ENCODE measurements at regions not wholly inside any gene's neighbourhood (a gene's known extent, or its start where the extent isn't known, plus 50 kb on each side); places are given as distances from the start of the nearest gene placed in this dataset.

DNA sequence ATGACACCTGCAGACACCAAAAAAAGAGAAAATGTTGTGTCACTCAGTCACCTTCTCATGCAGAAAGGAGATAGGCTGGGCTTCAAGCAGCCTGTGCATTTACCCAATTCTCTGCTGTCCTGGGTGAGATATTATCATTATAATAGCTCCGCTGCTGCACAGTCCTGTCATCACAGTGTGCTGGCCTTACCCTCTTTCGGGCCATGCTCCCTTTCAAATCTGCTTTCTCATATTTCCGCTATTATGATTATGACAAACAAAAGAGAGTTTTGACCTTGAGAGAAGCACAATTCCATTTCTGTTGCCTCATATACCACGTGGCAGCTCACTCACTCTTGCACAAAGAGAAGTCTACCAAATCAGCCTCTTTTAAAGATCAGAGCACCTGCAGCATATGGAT, 1350.1 kb upstream of the ACO1 start (continued):
- TF ChIP-seq, protein P1, sequence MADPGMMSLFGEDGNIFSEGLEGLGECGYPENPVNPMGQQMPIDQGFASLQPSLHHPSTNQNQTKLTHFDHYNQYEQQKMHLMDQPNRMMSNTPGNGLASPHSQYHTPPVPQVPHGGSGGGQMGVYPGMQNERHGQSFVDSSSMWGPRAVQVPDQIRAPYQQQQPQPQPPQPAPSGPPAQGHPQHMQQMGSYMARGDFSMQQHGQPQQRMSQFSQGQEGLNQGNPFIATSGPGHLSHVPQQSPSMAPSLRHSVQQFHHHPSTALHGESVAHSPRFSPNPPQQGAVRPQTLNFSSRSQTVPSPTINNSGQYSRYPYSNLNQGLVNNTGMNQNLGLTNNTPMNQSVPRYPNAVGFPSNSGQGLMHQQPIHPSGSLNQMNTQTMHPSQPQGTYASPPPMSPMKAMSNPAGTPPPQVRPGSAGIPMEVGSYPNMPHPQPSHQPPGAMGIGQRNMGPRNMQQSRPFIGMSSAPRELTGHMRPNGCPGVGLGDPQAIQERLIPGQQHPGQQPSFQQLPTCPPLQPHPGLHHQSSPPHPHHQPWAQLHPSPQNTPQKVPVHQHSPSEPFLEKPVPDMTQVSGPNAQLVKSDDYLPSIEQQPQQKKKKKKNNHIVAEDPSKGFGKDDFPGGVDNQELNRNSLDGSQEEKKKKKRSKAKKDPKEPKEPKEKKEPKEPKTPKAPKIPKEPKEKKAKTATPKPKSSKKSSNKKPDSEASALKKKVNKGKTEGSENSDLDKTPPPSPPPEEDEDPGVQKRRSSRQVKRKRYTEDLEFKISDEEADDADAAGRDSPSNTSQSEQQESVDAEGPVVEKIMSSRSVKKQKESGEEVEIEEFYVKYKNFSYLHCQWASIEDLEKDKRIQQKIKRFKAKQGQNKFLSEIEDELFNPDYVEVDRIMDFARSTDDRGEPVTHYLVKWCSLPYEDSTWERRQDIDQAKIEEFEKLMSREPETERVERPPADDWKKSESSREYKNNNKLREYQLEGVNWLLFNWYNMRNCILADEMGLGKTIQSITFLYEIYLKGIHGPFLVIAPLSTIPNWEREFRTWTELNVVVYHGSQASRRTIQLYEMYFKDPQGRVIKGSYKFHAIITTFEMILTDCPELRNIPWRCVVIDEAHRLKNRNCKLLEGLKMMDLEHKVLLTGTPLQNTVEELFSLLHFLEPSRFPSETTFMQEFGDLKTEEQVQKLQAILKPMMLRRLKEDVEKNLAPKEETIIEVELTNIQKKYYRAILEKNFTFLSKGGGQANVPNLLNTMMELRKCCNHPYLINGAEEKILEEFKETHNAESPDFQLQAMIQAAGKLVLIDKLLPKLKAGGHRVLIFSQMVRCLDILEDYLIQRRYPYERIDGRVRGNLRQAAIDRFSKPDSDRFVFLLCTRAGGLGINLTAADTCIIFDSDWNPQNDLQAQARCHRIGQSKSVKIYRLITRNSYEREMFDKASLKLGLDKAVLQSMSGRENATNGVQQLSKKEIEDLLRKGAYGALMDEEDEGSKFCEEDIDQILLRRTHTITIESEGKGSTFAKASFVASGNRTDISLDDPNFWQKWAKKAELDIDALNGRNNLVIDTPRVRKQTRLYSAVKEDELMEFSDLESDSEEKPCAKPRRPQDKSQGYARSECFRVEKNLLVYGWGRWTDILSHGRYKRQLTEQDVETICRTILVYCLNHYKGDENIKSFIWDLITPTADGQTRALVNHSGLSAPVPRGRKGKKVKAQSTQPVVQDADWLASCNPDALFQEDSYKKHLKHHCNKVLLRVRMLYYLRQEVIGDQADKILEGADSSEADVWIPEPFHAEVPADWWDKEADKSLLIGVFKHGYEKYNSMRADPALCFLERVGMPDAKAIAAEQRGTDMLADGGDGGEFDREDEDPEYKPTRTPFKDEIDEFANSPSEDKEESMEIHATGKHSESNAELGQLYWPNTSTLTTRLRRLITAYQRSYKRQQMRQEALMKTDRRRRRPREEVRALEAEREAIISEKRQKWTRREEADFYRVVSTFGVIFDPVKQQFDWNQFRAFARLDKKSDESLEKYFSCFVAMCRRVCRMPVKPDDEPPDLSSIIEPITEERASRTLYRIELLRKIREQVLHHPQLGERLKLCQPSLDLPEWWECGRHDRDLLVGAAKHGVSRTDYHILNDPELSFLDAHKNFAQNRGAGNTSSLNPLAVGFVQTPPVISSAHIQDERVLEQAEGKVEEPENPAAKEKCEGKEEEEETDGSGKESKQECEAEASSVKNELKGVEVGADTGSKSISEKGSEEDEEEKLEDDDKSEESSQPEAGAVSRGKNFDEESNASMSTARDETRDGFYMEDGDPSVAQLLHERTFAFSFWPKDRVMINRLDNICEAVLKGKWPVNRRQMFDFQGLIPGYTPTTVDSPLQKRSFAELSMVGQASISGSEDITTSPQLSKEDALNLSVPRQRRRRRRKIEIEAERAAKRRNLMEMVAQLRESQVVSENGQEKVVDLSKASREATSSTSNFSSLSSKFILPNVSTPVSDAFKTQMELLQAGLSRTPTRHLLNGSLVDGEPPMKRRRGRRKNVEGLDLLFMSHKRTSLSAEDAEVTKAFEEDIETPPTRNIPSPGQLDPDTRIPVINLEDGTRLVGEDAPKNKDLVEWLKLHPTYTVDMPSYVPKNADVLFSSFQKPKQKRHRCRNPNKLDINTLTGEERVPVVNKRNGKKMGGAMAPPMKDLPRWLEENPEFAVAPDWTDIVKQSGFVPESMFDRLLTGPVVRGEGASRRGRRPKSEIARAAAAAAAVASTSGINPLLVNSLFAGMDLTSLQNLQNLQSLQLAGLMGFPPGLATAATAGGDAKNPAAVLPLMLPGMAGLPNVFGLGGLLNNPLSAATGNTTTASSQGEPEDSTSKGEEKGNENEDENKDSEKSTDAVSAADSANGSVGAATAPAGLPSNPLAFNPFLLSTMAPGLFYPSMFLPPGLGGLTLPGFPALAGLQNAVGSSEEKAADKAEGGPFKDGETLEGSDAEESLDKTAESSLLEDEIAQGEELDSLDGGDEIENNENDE (IDR thresholded peaks at IDR 0.05; ENCODE audit: insufficient replicate concordance, low read length): no peak
- TF ChIP-seq CHD1 (IDR thresholded peaks at IDR 0.05; ENCODE audit: low read depth, low read length): no peak
- TF ChIP-seq, protein P2, sequence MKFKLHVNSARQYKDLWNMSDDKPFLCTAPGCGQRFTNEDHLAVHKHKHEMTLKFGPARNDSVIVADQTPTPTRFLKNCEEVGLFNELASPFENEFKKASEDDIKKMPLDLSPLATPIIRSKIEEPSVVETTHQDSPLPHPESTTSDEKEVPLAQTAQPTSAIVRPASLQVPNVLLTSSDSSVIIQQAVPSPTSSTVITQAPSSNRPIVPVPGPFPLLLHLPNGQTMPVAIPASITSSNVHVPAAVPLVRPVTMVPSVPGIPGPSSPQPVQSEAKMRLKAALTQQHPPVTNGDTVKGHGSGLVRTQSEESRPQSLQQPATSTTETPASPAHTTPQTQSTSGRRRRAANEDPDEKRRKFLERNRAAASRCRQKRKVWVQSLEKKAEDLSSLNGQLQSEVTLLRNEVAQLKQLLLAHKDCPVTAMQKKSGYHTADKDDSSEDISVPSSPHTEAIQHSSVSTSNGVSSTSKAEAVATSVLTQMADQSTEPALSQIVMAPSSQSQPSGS (IDR thresholded peaks at IDR 0.05; ENCODE audit: low read length): no peak
- no peak for TF ChIP-seq SP1 (IDR thresholded peaks at IDR 0.05; ENCODE audit: low read depth, low read length)
- no peak for TF ChIP-seq MAFK (IDR thresholded peaks at IDR 0.05; ENCODE audit: low read depth, low read length)
- TF ChIP-seq SIN3A (conservative IDR thresholded peaks at IDR 0.05 in 1 of 2, IDR thresholded peaks at IDR 0.05 in 1 of 2; ENCODE audit: low read depth in 1 of 2, low read length in 2 of 2): no peak
